HepG2 (cell line): ENCODE measurements at regions not wholly inside any gene's neighbourhood (a gene's known extent, or its start where the extent isn't known, plus 50 kb on each side); places are given as distances from the start of the nearest gene placed in this dataset.

Experiments used
- ATAC-seq: fragments of 200-7000 bp; cut with Tn5 transposase; 3 replicates; pipeline ENCODE4 v1.9.1; 2020; ENCODE audit warnings: mild to moderate bottlenecking, moderate library complexity
- BruUV-seq: library from RNA; stranded (reverse); fragments of 400-500 nt; replicated peaks from 2 replicates; lab custom pipeline; 2021; lab: Mats Ljungman, UMichigan
- CTCF ChIA-PET: fragments of 300-600 bp; formaldehyde crosslinking; extraction: SDS; loops from one replicate; lab custom pipeline; 2021; ENCODE audit warnings: low total read pairs, inconsistent platforms, low intra/inter-chr PET ratio; lab: Yijun Ruan, JAX
- POLR2A ChIA-PET: fragments of 350-600 bp; sonication (Branson Sonifier 250); formaldehyde crosslinking; loops from one replicate; lab custom pipeline; 2020; ENCODE audit warnings: antibody characterized with exemption, inconsistent platforms; lab: Yijun Ruan, JAX
- DNase-seq: peaks from one replicate; pipeline ENCODE4 v3.0.0-alpha.2; 2015; ENCODE audit warnings: low spot score
- FAIRE-seq: peaks from 3 replicates; lab custom pipeline; 2011; peaks lifted over from hg19 to GRCh38; lab: Jason Lieb, UNC
- H2AFZ ChIP-seq: one replicate; pipeline ENCODE4 v1.6.1; 2011; ENCODE audit warnings: low read length, inconsistent platforms
- H3K27ac ChIP-seq: fragments of 300-600 bp; 3 replicates; pipeline ENCODE4 v1.8.0; 2011; ENCODE audit warnings: mixed run types, mild to moderate bottlenecking, mixed read lengths, low read length, inconsistent platforms; ENCODE audit not compliant: insufficient read depth; ENCODE audit errors: extremely low read length
- H3K27me3 ChIP-seq, 2 experiments: fragments of 200-600 bp in 1 of 2; 2 replicates in 1 of 2; 3 replicates in 1 of 2; pipeline versions ENCODE4 v1.6.0 to v1.8.0; 2011; ENCODE audit warnings: low read length in 2 of 2, mild to moderate bottlenecking in 2 of 2, moderate library complexity in 2 of 2, inconsistent platforms in 1 of 2; ENCODE audit not compliant: insufficient read depth in 2 of 2, control insufficient read depth in 1 of 2
- H3K36me3 ChIP-seq, 2 experiments: fragments of 200-600 bp in 1 of 2; replicated peaks in 1 of 2; 2 replicates in 1 of 2; 3 replicates in 1 of 2; pipeline versions ENCODE4 v1.5.1 to v1.8.0; 2011; ENCODE audit warnings: low read length in 2 of 2, inconsistent platforms in 1 of 2; ENCODE audit not compliant: insufficient read depth in 2 of 2, control insufficient read depth in 1 of 2
- H3K4me1 ChIP-seq: 2 replicates; pipeline ENCODE4 v1.5.1; 2012; ENCODE audit warnings: low read length, inconsistent platforms; ENCODE audit not compliant: insufficient read depth
- H3K4me2 ChIP-seq: 2 replicates; pipeline ENCODE4 v1.6.0; 2011; ENCODE audit warnings: low read depth, low read length, inconsistent platforms
- H3K4me3 ChIP-seq, 3 experiments: fragments of 200-600 bp in 1 of 3; sonication (generic), shearing (Covaris generic) in 1 of 3; replicated peaks in 1 of 3; 2 replicates each; pipeline ENCODE4 v1.5.1; 2011 to 2016; ENCODE audit warnings: low read length in 3 of 3, inconsistent platforms in 2 of 3, low read depth in 2 of 3, mild to moderate bottlenecking in 2 of 3, control low read depth in 1 of 3, mixed read lengths in 1 of 3; ENCODE audit not compliant: insufficient read depth in 1 of 3
- H3K79me2 ChIP-seq: one replicate; pipeline ENCODE4 v1.6.1; 2011; ENCODE audit warnings: low read length, inconsistent platforms; ENCODE audit not compliant: insufficient read depth
- H3K9ac ChIP-seq: 2 replicates; pipeline ENCODE4 v1.6.0; 2011; ENCODE audit warnings: mild to moderate bottlenecking, low read depth, low read length, inconsistent platforms; ENCODE audit not compliant: insufficient read depth
- H3K9me3 ChIP-seq: 2 replicates; pipeline ENCODE4 v1.5.1; 2012; ENCODE audit warnings: mild to moderate bottlenecking, low read length
- H4K20me1 ChIP-seq: 2 replicates; pipeline ENCODE4 v1.6.0; 2011; ENCODE audit warnings: inconsistent platforms, mild to moderate bottlenecking, low read length, moderate library complexity; ENCODE audit not compliant: insufficient read depth
- BRCA1 ChIP-seq: sonication (generic); formaldehyde crosslinking; IDR thresholded peaks from 2 replicates; pipeline ENCODE4 v1.4.0; 2020; ENCODE audit warnings: missing genetic modification reagents
- CCDC6 ChIP-seq: sonication (generic); formaldehyde crosslinking; IDR thresholded peaks from 2 replicates; pipeline ENCODE4 v1.8.1; 2022; ENCODE audit warnings: mild to moderate bottlenecking, missing genetic modification reagents, moderate library complexity
- ETV5 ChIP-seq: IDR thresholded peaks from 2 replicates; pipeline ENCODE4 v1.6.1; 2018; ENCODE audit warnings: missing biosample characterization, missing genetic modification reagents, inconsistent platforms, borderline replicate concordance
- FLYWCH1 ChIP-seq: sonication (generic); formaldehyde crosslinking; IDR thresholded peaks from 2 replicates; pipeline ENCODE4 v1.8.1; 2023; ENCODE audit warnings: mild to moderate bottlenecking, missing genetic modification reagents
- HMGA1 ChIP-seq: sonication (generic); formaldehyde crosslinking; conservative IDR thresholded peaks from 2 replicates; pipeline ENCODE4 v1.4.0; 2020; ENCODE audit warnings: missing genetic modification reagents
- NFKB2 ChIP-seq: sonication (generic); formaldehyde crosslinking; IDR thresholded peaks from 2 replicates; pipeline ENCODE4 v1.4.0; 2020; ENCODE audit warnings: missing genetic modification reagents, borderline replicate concordance
- NPAS2 ChIP-seq: sonication (generic); formaldehyde crosslinking; IDR thresholded peaks from 2 replicates; pipeline ENCODE4 v1.8.0; 2022; ENCODE audit warnings: mild to moderate bottlenecking, missing genetic modification reagents, borderline replicate concordance
- PITX1 ChIP-seq: sonication (generic); formaldehyde crosslinking; IDR thresholded peaks from 2 replicates; pipeline ENCODE4 v1.5.1; 2020; ENCODE audit warnings: mild to moderate bottlenecking, missing genetic modification reagents
- RFX1 ChIP-seq: fragments of 450-650 bp; IDR thresholded peaks from 2 replicates; pipeline ENCODE4 v1.6.1; 2017
- ZFP1 ChIP-seq: IDR thresholded peaks from 2 replicates; pipeline ENCODE4 v1.6.1; 2016
- ZNF33B ChIP-seq: sonication (generic); formaldehyde crosslinking; IDR thresholded peaks from 2 replicates; pipeline ENCODE4 v1.5.1; 2020; ENCODE audit warnings: mild to moderate bottlenecking, missing genetic modification reagents
- ZNF883 ChIP-seq: sonication (generic); formaldehyde crosslinking; IDR thresholded peaks from 2 replicates; pipeline ENCODE4 v1.5.1; 2020; ENCODE audit warnings: mild to moderate bottlenecking, missing genetic modification reagents; ENCODE audit errors: not compliant biosample characterization
- WGBS: methylation state at CpG from one replicate; pipeline ENCODE4 v1.1.6; 2017; ENCODE audit warnings: low lambda C conversion rate; 5-methylcytosine and 5-hydroxymethylcytosine counted together
- in situ Hi-C: cut with HindIII; loops from 2 replicates; pipeline ENCODE4 v1.10.0; 2017; ENCODE audit warnings: low pct_unique_long_range_greater_than_20kb; ENCODE audit not compliant: extremely low pct_ligation_motif_present
- intact Hi-C: fragments of 100-400 bp; cut with micrococcal nuclease; formaldehyde crosslinking; loops from one replicate; pipeline ENCODE4 v1.10.0; 2022; ENCODE audit not compliant: unreplicated experiment
- TF ChIP-seq, protein P1 (sequence below): sonication (generic); formaldehyde crosslinking; IDR thresholded peaks from 2 replicates; pipeline ENCODE4 v1.4.0; 2020; ENCODE audit warnings: missing genetic modification reagents
- TF ChIP-seq, protein P2 (sequence below): sonication (generic); formaldehyde crosslinking; IDR thresholded peaks from 2 replicates; pipeline ENCODE4 v1.8.0; 2022; ENCODE audit warnings: missing genetic modification reagents, mild to moderate bottlenecking, moderate library complexity, borderline replicate concordance

DNA sequence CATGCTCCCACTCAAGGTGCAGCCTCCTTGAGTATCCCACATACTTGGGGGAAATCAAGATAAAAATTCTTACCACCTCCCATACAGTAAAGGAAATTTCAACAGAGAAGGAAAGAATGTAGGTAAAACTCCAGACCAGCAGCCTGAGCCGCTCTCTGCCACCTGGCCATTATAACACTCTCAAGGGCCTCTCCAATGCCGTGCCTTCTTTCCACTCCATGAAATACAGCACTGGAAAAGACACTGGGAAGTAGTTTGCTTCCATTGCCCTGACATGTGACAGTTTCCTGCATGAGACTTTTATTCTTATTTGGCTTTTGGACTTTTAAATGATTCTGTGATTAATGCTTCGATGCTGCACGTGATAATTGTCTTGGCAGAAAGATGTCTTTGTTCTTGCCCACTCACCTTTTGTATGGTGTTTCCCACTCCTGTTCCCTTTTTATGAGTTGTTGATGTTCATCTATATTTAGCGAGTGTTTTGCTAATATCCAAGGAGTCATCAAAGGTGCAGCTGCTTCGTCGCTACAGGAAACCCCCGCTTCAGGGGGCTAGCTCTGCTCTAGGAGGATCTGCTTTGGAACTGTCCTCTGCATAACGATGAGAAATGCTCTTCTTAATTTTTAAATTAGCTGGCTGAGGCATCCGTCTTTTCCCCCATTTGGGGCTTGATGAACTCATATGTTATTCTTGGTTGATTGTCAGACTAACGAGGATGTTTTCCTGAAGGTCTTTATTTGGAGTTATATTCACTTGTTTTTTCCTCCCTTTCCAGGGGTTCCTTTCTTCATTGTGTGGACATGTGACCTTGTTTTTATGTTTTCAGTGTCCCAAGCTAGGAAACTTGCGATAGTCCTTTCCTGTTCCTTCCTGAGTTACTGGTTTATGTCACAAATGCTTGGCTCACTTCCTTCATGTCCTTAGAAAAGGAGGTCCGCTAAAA is 179.4 kb downstream of the TXNL1 start:
- Histone ChIP-seq H2AFZ (no peak overlapping the region), H3K9me3 (peaks cover 2% of the 10 kb centered on the region; the same call in 1 of the 2 replicates), H3K36me3 (no peaks in the 10 kb centered on the region), H3K27me3 (no peaks in the 10 kb centered on the region), H3K9ac (no peak overlapping the region), H3K4me3 (no peak overlapping the region), H3K27ac (no peak overlapping the region), H3K79me2 (no peaks in the 10 kb centered on the region), H3K4me2 (no peak overlapping the region), H4K20me1 (no peaks in the 10 kb centered on the region), H3K4me1 (no peaks in the 10 kb centered on the region)
- ChIA-PET CTCF (no interaction called here), POLR2A (no interaction called here)
- intact Hi-C loops = no loop called here
- FAIRE-seq (no peak), DNase-seq (no peak), ATAC-seq (no peak)
- BruUV-seq = no TSS peak
- TF ChIP-seq ZNF33B = no peak
- TF ChIP-seq CCDC6 (CRISPR knock-in tag) = no peak
- no peak for TF ChIP-seq HMGA1 (CRISPR knock-in tag)
- TF ChIP-seq ETV5 (CRISPR knock-in tag) = no peak
- no peak for TF ChIP-seq ZFP1 (CRISPR knock-in tag)
- TF ChIP-seq, protein P1, sequence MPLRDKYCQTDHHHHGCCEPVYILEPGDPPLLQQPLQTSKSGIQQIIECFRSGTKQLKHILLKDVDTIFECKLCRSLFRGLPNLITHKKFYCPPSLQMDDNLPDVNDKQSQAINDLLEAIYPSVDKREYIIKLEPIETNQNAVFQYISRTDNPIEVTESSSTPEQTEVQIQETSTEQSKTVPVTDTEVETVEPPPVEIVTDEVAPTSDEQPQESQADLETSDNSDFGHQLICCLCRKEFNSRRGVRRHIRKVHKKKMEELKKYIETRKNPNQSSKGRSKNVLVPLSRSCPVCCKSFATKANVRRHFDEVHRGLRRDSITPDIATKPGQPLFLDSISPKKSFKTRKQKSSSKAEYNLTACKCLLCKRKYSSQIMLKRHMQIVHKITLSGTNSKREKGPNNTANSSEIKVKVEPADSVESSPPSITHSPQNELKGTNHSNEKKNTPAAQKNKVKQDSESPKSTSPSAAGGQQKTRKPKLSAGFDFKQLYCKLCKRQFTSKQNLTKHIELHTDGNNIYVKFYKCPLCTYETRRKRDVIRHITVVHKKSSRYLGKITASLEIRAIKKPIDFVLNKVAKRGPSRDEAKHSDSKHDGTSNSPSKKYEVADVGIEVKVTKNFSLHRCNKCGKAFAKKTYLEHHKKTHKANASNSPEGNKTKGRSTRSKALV = no peak
- no peak for TF ChIP-seq NPAS2 (CRISPR knock-in tag)
- no peak for TF ChIP-seq ZNF883 (CRISPR knock-in tag)
- no peak for TF ChIP-seq PITX1
- TF ChIP-seq NFKB2 (CRISPR knock-in tag) = no peak
- no peak for TF ChIP-seq BRCA1 (CRISPR knock-in tag)
- TF ChIP-seq, protein P2, sequence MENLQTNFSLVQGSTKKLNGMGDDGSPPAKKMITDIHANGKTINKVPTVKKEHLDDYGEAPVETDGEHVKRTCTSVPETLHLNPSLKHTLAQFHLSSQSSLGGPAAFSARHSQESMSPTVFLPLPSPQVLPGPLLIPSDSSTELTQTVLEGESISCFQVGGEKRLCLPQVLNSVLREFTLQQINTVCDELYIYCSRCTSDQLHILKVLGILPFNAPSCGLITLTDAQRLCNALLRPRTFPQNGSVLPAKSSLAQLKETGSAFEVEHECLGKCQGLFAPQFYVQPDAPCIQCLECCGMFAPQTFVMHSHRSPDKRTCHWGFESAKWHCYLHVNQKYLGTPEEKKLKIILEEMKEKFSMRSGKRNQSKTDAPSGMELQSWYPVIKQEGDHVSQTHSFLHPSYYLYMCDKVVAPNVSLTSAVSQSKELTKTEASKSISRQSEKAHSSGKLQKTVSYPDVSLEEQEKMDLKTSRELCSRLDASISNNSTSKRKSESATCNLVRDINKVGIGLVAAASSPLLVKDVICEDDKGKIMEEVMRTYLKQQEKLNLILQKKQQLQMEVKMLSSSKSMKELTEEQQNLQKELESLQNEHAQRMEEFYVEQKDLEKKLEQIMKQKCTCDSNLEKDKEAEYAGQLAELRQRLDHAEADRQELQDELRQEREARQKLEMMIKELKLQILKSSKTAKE = no peak
- no peak for TF ChIP-seq RFX1
- TF ChIP-seq FLYWCH1 = no peak
- in situ Hi-C loops = no loop called here
- 6% methylated on average over 13 of the region's 13 CpGs for WGBS
